T-cell (primary cell): ENCODE measurements at regions not wholly inside any gene's neighbourhood (a gene's known extent, or its start where the extent isn't known, plus 50 kb on each side); places are given as distances from the start of the nearest gene placed in this dataset.

Source experiments
- ATAC-seq, 4 experiments: fragments of 200-7000 bp in 3 of 4; fragments of 150-1000 bp in 1 of 4; cut with Tn5 transposase; replicated peaks in 1 of 4; 1 replicate in 3 of 4; 2 replicates in 1 of 4; pipeline ENCODE4 v1.10.0; 2021; ENCODE audit warnings: moderate library complexity in 3 of 4, mild to moderate bottlenecking in 2 of 4, moderate number of reproducible peaks in 1 of 4
- CTCF ChIA-PET, 2 donors: fragments of 300-600 bp; sonication (Branson Sonifier 250); formaldehyde crosslinking; loops; one replicate each; lab custom pipeline; 2022; ENCODE audit warnings: antibody characterized with exemption in 2 of 2; lab: Charles Lee
- POLR2A ChIA-PET, 2 donors: fragments of 300-600 bp; sonication (Branson Sonifier 250); formaldehyde crosslinking; loops; one replicate each; lab custom pipeline; 2022; ENCODE audit warnings: antibody characterized with exemption in 2 of 2; lab: Charles Lee
- DNase-seq, 35 experiments: peaks; one replicate each; pipeline versions ENCODE4 v3.0.0 to v3.0.0-alpha.2; 2013 to 2023
- H3K27ac ChIP-seq: one replicate; pipeline ENCODE4 v1.5.1; 2013; ENCODE audit warnings: low read length
- H3K27me3 ChIP-seq, 2 experiments: replicated peaks in 1 of 2; 1 replicate in 1 of 2; 2 replicates in 1 of 2; pipeline versions ENCODE4 v1.6.1 to v1.7.0; 2013; ENCODE audit warnings: low read length in 1 of 2, mixed read lengths in 1 of 2; ENCODE audit not compliant: control insufficient read depth in 2 of 2, insufficient read depth in 2 of 2; ENCODE audit errors: extremely low read depth in 1 of 2
- H3K36me3 ChIP-seq, 2 donors: 1 replicate in 1 of 2; 2 replicates in 1 of 2; pipeline versions ENCODE4 v1.6.1 to v1.7.0; 2013; ENCODE audit warnings: low read length in 1 of 2; ENCODE audit not compliant: control insufficient read depth in 2 of 2, insufficient read depth in 1 of 2; ENCODE audit errors: extremely low read depth in 1 of 2
- H3K4me1 ChIP-seq, 2 experiments: 1 replicate in 1 of 2; 2 replicates in 1 of 2; pipeline versions ENCODE4 v1.6.1 to v1.7.0; 2013; ENCODE audit warnings: low read length in 2 of 2, mixed read lengths in 1 of 2; ENCODE audit not compliant: insufficient read depth in 2 of 2, control insufficient read depth in 1 of 2; ENCODE audit errors: extremely low read depth in 1 of 2
- H3K4me3 ChIP-seq, 2 donors: 1 replicate in 1 of 2; 2 replicates in 1 of 2; pipeline versions ENCODE4 v1.5.1 to v1.7.0; 2013; ENCODE audit warnings: mild to moderate bottlenecking in 2 of 2, low read length in 1 of 2, moderate library complexity in 1 of 2; ENCODE audit not compliant: control insufficient read depth in 1 of 2; ENCODE audit errors: extremely low read depth in 1 of 2
- H3K9me3 ChIP-seq: 2 replicates; pipeline ENCODE4 v1.7.0; 2013
- H3K27ac Mint-ChIP-seq, 2 donors: one replicate each; pipeline ENCODE4 v1.8.0; 2020 to 2021; ENCODE audit warnings: mild to moderate bottlenecking in 2 of 2, mixed read lengths in 2 of 2
- H3K27me3 Mint-ChIP-seq, 2 donors: one replicate each; pipeline ENCODE4 v1.8.0; 2021 to 2022; ENCODE audit warnings: mixed read lengths in 2 of 2
- H3K36me3 Mint-ChIP-seq: one replicate; pipeline ENCODE4 v1.8.0; 2021; ENCODE audit warnings: mixed read lengths
- H3K4me1 Mint-ChIP-seq, 3 donors: one replicate each; pipeline ENCODE4 v1.8.0; 2020 to 2022; ENCODE audit warnings: mixed read lengths in 3 of 3, mild to moderate bottlenecking in 1 of 3
- H3K4me3 Mint-ChIP-seq, 3 donors: one replicate each; pipeline ENCODE4 v1.8.0; 2020 to 2022; ENCODE audit warnings: mild to moderate bottlenecking in 3 of 3, mixed read lengths in 3 of 3, moderate library complexity in 3 of 3
- H3K9me3 Mint-ChIP-seq, 3 donors: one replicate each; pipeline ENCODE4 v1.8.0; 2020 to 2022; ENCODE audit warnings: mixed read lengths in 3 of 3
- WGBS: methylation state at CpG from one replicate; pipeline ENCODE4 v1.1.5; 2013; ENCODE audit warnings: missing lambda C conversion rate; ENCODE audit not compliant: insufficient coverage; 5-methylcytosine and 5-hydroxymethylcytosine counted together

- no peak for ATAC-seq
- Histone ChIP-seq H3K9me3 (no peaks in the 10 kb centered on the region), H3K36me3 (no peaks in the 10 kb centered on the region), H3K27ac (no peak overlapping the region), H3K4me3 (no peak overlapping the region), H3K4me1 (no peaks in the 10 kb centered on the region), H3K27me3 (no peaks in the 10 kb centered on the region)
- ChIA-PET CTCF (no interaction called here), POLR2A (no interaction called here)
- Mint-ChIP-seq H3K4me3 (no peak overlapping the region), H3K27ac (no peak overlapping the region), H3K4me1 (no peaks in the 10 kb centered on the region), H3K27me3 (no peaks in the 10 kb centered on the region), H3K9me3 (peaks cover 0 to 3% (median 2%) of the 10 kb centered on the region in 3 donors), H3K36me3 (no peaks in the 10 kb centered on the region)
- DNase-seq, result no peak
Observed at GRCh38 chr20:16195671-16196070, 377.6 kb downstream of the KIF16B start.

- Mint-ChIP-seq H3K27me3 (no peaks in the 10 kb centered on the region), H3K36me3 (no peaks in the 10 kb centered on the region), H3K9me3 (peaks cover 0 to 3% (median 0%) of the 10 kb centered on the region in 3 donors), H3K4me1 (no peaks in the 10 kb centered on the region), H3K4me3 (no peak overlapping the region), H3K27ac (no peak overlapping the region)
- ChIA-PET CTCF (no interaction called here), POLR2A (no interaction called here)
- Histone ChIP-seq H3K9me3 (no peaks in the 10 kb centered on the region), H3K27ac (no peak overlapping the region), H3K4me1 (no peaks in the 10 kb centered on the region), H3K4me3 (no peak overlapping the region), H3K27me3 (no peaks in the 10 kb centered on the region), H3K36me3 (no peaks in the 10 kb centered on the region)
- no peak for DNase-seq
- no CpG with 5 or more reads among the region's 2 CpGs for WGBS
- ATAC-seq, result no peak
Observed at GRCh38 chr20:16194617-16195360, 378.5 kb downstream of the KIF16B start.

GRCh38 chr20:16191496-16191895, 381.8 kb downstream of the KIF16B start:
- Histone ChIP-seq H3K9me3 (no peaks in the 10 kb centered on the region), H3K36me3 (no peaks in the 10 kb centered on the region), H3K4me3 (no peak overlapping the region), H3K27ac (no peak overlapping the region), H3K27me3 (no peaks in the 10 kb centered on the region), H3K4me1 (no peaks in the 10 kb centered on the region)
- ChIA-PET CTCF (no interaction called here), POLR2A (no interaction called here)
- Mint-ChIP-seq H3K9me3 (peaks cover 0 to 3% (median 0%) of the 10 kb centered on the region in 3 donors), H3K36me3 (no peaks in the 10 kb centered on the region), H3K4me3 (no peak overlapping the region), H3K27ac (no peak overlapping the region), H3K27me3 (peaks cover 0 to 3% of the 10 kb centered on the region in 2 donors), H3K4me1 (no peaks in the 10 kb centered on the region)
- ATAC-seq (no peak), DNase-seq (no peak)
- 68% methylated on average over 2 of the region's 2 CpGs for WGBS

GRCh38 chr20:16189371-16189770, 383.9 kb downstream of the KIF16B start:
- no peak overlapping the region for H3K4me3 Mint-ChIP-seq
- H3K27ac Mint-ChIP-seq, result no peak overlapping the region
- H3K27me3 ChIP-seq, result no peaks in the 10 kb centered on the region
- WGBS, result 77% methylated on average over 4 of the region's 4 CpGs
- H3K4me1 ChIP-seq, result no peaks in the 10 kb centered on the region
- ATAC-seq (no peak), DNase-seq (no peak)
- POLR2A ChIA-PET, result no interaction called here
- peaks cover 0 to 8% (median 0%) of the 10 kb centered on the region in 3 donors for H3K9me3 Mint-ChIP-seq
- H3K27me3 Mint-ChIP-seq, result peaks cover 0 to 3% of the 10 kb centered on the region in 2 donors
- no peaks in the 10 kb centered on the region for H3K4me1 Mint-ChIP-seq
- H3K4me3 ChIP-seq, result no peak overlapping the region
- CTCF ChIA-PET, result no interaction called here
- H3K27ac ChIP-seq, result no peak overlapping the region
- no peaks in the 10 kb centered on the region for H3K36me3 Mint-ChIP-seq
- no peaks in the 10 kb centered on the region for H3K36me3 ChIP-seq
- no peaks in the 10 kb centered on the region for H3K9me3 ChIP-seq

- POLR2A ChIA-PET, result no interaction called here
- H3K4me3 Mint-ChIP-seq, result no peak overlapping the region
- no peaks in the 10 kb centered on the region for H3K9me3 ChIP-seq
- DNase-seq (no peak), ATAC-seq (no peak)
- no peak overlapping the region for H3K27ac Mint-ChIP-seq
- H3K36me3 ChIP-seq, result no peaks in the 10 kb centered on the region
- 87% methylated on average over 2 of the region's 2 CpGs for WGBS
- H3K4me1 ChIP-seq, result no peaks in the 10 kb centered on the region
- no peaks in the 10 kb centered on the region for H3K27me3 ChIP-seq
- no peak overlapping the region for H3K27ac ChIP-seq
- CTCF ChIA-PET, result no interaction called here
- H3K9me3 Mint-ChIP-seq, result peaks cover 0 to 8% (median 0%) of the 10 kb centered on the region in 3 donors
- no peaks in the 10 kb centered on the region for H3K4me1 Mint-ChIP-seq
- peaks cover 0 to 3% of the 10 kb centered on the region in 2 donors for H3K27me3 Mint-ChIP-seq
- H3K4me3 ChIP-seq, result no peak overlapping the region
- no peaks in the 10 kb centered on the region for H3K36me3 Mint-ChIP-seq
Observed at GRCh38 chr20:16187956-16188616, 385.2 kb downstream of the KIF16B start.

DNA sequence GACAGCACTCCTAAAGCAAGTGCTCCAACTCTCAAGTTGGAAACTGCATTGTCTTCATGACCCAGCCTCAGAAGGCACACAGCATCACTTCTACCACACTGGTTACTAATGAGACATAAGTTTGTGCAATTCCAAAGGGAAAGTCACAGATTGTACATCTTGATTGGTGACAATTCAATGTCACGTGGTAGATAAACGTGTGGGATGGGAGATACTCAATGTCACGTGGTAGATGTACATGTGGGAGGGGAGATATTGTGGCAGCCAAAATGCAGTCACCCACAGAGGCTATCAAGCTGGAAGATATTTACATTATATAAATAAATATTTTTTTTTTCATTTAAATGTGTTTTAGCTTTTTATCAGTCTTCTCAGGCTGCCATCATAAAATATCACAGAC, 393.3 kb downstream of the KIF16B start:
- no peak for ATAC-seq

More for the DNA sequence above, 393.3 kb downstream of the KIF16B start:
- H3K27me3 ChIP-seq, result no peaks in the 10 kb centered on the region
- H3K4me1 ChIP-seq, result no peaks in the 10 kb centered on the region
- no peaks in the 10 kb centered on the region for H3K36me3 ChIP-seq
- Mint-ChIP-seq H3K27me3 (no peaks in the 10 kb centered on the region), H3K4me1 (no peaks in the 10 kb centered on the region), H3K9me3 (peaks cover 6 to 19% (median 6%) of the 10 kb centered on the region in 3 donors), H3K4me3 (no peak overlapping the region), H3K27ac (no peak overlapping the region), H3K36me3 (no peaks in the 10 kb centered on the region)
- ChIA-PET POLR2A (no interaction called here), CTCF (no interaction called here)
- no CpG with 5 or more reads among the region's 3 CpGs for WGBS
- no peaks in the 10 kb centered on the region for H3K9me3 ChIP-seq
- no peak for DNase-seq
- H3K27ac ChIP-seq, result no peak overlapping the region
- no peak overlapping the region for H3K4me3 ChIP-seq
